IPS-11a (cell line): ENCODE measurements at regions not wholly inside any gene's neighbourhood (a gene's known extent, or its start where the extent isn't known, plus 50 kb on each side); places are given as distances from the start of the nearest gene placed in this dataset.
"Not testable (repeated sequence)": the region's sequence is repeated elsewhere in the genome, so short reads cannot be mapped to it uniquely, and the experiment has no call there.

Source experiments
- H3K4me3 ChIP-seq: one replicate; pipeline ENCODE4 v1.5.1; 2013; ENCODE audit warnings: low read depth, low read length, control low read depth

DNA sequence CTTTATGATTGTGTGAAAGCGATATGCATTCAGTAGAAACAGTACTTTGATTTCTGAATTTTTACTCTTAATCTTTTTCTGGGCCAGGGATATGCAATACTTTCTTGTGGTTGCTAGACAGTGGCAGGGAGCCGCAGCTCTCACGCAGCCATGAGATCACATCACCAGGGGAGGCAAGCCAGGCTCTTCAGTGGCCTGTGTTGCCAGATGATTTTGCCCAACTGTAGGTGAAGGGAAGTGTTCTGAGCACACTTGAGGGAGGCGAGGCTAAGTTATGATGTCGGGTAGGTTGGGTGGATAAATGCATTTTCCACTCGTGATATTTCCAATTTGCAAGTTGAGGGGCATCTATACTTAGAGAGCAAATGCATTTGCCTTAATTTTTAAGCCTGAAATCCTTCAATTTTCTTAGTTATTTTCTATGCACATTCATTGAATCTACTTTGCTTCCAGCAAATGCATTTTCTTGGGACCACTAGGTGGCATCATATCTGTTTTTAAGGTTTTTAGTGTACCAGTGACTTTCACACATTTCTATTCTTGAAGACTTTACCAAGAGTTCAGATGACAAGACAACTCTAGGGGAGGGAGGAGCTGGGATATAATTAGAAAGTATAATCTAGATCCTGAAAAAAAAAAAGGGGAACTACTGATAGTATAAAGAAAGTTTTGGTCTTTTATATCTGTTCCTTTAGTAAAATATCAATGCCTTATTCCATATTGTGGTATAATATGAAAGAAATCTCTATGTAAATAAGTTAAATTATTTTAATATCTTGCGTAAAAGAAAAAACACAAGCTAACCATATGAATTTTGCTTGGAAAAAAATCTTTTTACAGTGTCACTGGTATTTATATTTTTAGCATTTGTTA, 643.3 kb downstream of the SOCS6 start:
- H3K4me3 ChIP-seq = no peak overlapping the region

DNA sequence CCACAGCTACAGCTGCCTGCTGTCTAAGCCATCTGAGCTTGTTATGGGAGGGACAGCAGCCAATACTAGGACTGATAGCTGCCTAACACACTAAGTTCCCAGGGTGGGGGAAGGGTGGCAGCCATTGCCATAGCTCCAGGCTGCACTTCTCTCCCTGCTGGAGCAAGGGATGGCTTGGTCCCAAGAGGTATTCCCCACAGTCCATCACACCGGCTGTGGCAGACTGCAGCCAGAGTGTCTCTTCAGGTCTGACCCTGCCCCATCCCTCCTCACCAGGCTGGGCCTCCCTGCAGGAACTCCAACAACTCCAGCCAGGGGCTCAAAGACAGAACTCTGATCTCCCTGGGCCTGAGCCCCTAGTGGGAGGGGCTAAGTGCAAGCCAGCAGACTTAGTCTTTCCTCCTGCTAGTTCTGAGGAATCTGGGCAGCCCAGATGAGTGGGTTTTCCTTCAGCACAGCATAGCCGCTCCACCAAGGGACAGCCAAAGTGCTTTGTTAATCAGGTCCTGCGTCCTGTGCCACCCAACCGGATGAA, 632.1 kb downstream of the SOCS6 start:
- H3K4me3 ChIP-seq = no peak overlapping the region

DNA sequence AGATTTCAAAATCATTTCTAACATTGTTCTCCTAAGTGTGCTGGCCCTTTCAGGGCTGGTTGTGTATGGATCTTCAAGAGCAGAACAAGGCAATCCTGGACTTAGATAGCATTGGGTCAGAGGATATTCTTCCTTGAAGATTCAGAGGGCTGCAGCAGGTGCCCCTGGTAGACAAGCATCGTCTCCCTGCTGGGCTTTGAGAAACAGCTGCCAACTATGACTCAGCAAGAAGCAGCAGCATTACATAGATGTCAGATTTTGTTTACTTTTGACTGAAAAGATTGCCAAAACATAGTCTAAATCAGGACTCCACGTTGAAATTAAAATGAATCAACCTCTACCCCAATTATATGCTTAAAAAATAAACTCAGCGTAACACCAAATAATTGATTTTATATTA, 618.8 kb downstream of the SOCS6 start:
- H3K4me3 ChIP-seq = no peak overlapping the region

DNA sequence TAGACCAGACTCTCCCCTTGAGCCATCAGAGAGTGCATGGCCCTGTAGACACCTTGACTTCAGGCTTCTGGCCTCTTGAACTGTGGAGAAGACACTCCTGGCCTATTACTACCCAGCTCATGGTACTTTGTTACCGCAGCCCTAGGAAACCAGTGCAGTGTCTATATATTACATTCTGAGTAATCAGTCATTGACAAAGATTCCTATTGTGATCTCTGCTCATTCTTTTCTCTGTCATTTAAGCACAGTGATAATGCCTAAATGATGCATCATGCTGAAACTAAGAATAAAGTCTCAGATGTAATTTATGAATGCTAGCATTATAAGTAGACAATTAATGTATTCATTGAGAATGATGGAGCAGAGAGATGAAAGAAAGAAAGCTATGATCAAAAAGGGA, 603.5 kb downstream of the SOCS6 start:
- no peak overlapping the region for H3K4me3 ChIP-seq

DNA sequence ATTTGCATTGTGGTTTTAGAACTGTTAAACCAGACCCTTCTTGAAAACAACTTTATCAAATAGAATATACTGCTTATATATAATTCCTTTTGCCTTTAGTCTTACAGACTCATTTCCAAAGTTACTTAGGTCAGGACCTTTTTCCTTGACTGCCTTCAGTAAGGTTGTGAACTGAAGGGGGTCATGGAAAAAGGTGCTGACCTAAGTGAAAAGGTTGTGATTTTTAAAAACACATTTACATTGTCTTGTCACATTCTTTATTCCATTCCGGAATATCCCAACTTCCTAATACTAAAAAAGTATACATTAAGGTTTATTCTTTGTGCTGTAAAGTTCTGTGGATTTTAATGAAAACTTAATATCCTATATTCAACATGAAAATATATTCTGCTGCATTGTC, 581.4 kb downstream of the SOCS6 start:
- no peak overlapping the region for H3K4me3 ChIP-seq

DNA sequence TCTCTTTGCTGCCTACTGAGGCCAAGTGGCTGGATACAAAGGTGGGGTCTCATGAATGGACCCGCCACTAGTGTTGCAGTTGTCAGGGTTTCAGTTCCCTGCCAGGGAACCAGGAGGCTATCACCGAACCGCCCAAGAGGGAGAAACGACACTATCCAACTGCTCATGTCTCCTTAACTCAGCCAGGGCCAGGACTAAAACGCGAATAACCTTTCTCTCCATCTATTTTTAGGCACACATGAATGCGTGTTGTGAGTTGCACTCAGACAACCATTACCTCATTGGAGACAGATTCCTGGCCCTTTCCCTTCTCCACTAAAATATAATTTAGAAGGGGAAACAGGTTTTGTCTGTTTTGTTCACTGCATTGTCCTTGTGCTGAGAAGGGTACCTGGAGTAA, 559.5 kb downstream of the SOCS6 start:
- no peak overlapping the region for H3K4me3 ChIP-seq

DNA sequence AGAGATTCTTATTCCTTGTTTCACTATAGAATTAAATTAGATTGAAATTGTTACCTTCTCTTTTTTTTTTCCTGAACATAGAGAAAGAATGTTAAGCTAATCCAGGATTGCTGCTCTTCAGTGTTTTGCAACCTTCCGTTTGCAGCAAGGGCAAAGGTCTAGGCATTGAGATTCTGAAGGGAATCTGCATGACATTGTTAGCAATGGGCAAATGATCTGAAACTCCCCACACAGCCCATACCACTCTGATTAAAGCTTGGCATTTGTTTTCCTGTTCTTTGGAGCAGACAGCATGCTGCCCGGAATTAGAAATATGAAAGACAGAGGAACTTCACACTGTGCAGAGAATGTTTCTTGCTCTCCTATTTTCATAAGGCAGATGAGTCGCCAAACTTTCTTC, 551.8 kb downstream of the SOCS6 start:
- no peak overlapping the region for H3K4me3 ChIP-seq

DNA sequence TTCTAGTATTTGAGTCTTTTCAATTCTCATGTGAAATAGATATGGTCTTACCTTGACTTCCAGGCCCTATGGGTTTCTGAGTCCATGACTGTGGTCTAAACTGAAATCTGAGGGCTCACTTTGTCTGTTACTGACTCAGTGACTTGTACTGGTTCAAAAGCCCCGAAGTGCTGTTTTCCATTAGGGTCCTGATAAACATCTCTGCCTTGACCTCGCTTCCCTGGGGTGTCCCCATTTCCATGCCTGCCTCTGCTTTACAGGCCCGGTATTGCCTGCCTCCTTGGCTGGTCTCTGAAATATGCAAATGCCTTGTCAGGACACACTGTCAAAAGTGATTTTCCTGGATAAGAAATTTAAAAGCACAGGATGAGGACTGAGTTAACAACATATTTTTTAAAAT, 538.8 kb downstream of the SOCS6 start:
- no peak overlapping the region for H3K4me3 ChIP-seq

DNA sequence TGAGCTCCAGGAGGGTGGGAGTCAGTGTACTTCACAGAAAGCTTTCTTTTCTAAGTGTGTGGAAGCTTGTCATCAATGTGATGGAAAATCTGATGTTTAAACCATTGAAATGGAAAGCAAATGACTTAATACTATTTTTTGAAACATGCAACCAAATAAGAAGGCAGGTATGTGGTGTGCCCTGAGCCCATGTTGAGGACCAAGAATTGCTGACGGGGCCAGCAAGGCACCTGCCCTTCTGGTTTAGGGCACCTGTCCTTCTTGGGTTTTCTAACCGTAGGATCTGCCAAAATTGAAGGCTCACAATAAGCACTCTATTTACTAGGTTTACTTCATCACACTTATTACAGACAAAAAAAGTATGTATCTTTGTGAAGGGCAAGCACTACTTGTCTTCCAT, 537.7 kb downstream of the SOCS6 start:
- H3K4me3 ChIP-seq = no peak overlapping the region

DNA sequence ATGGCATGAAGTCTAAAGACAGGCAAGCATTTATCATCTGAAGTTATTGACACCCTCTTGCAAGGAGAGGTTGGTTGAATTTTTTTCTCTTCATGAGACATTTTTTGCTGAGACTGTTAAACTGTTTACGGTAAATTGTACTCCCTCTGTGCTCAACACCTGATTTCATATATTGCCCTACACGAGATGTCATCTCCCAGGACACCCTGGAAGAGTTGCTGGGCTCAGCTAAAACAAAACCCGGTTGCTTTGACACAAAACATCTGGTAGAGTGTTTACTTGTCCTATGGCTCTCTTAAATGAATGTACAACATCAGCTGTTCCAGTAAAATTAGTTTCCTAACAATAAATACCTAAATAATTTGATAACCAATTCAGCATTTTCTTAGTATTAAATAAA, 533.8 kb downstream of the SOCS6 start:
- no peak overlapping the region for H3K4me3 ChIP-seq

DNA sequence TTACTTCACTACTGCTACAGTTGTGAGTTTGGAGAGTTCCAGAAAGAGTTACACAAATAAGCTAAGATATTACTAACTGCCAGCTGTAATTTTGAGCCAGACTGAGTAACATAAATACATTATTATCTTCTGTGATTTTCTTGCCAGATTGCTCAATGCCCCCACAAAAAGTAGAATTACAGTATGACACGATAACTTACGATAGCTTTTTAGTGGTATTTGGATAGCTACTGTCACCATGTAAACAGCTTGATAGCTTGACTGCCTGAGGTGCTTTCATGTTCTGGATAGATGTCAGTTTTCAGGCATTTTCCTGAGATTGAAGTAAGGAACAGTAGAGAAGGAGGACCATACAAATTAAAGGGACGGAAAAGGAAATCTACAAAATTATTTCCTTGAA, 533.3 kb downstream of the SOCS6 start:
- H3K4me3 ChIP-seq = no peak overlapping the region

DNA sequence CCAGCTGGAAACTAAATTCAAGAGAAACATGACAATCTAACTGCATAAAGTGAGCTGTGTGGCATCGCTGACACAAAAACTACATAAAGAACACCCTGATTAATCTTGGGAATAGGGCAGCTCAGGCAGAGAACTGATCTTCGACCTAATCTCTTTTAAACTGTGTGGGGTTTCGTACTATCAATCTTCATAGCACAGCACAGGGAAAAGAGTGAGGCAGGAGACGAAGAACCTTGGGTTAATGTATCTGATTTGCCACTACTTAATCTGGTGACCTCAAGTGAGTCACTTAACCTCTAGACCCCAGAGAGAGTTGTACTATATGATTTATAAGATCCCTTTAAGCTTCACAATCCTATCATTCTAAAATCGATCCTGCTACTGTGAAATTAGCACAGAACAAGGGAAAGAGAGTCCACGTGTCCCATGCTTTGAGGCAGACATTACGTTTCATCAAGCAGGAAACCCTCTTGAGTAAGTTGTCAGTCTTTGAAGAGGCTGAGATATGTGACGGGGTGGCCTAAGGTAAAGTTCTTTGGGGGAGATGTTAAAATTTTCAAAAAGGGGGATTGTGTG, 519.7 kb downstream of the SOCS6 start:
- no peak overlapping the region for H3K4me3 ChIP-seq

DNA sequence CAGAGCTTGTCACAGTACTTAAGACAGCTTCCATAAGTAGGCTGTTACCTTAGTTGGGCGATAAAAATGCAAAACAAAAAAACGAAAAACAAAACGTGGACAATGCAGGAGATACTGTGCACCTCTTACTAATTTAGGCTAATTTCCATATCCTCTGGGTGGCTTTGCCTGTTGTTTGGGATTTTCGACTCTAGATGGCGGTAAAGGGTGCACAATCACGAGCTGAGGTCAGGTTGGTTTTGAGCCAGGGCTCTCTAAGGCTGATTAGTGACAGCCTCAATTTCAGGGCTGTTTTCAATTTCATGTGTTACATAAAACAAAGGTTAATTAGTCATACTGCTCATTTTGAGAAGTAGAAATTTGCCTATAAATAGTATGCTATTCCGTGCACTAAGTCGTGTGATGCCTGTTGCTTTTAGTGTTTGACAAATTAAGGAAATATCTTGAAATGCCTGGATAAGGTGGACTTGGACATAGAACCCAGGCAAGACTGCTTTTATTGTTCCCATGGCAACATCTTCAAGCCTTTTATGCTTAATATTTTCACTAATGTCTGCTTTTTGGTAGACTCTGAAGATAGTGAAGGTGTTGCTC, 493.1 kb downstream of the SOCS6 start:
- no peak overlapping the region for H3K4me3 ChIP-seq

DNA sequence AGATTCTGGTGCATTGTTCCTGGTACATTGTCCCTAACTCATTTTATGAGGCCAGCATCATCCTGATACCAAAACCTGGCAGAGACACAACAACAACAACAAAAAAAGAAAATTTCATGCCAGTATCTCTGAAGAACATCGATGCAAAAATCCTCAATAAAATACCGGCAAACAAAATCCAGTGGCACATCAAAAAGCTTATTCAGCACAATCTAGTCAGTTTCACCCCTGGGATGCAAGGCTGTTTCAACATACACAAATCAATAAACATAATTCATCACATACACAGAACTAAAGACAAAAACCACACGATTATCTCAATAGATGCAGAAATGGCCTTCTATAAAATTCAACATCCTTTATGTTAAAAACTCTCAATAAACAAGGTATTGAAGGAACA, 477.4 kb downstream of the SOCS6 start:
- H3K4me3 ChIP-seq = not testable (repeated sequence)

DNA sequence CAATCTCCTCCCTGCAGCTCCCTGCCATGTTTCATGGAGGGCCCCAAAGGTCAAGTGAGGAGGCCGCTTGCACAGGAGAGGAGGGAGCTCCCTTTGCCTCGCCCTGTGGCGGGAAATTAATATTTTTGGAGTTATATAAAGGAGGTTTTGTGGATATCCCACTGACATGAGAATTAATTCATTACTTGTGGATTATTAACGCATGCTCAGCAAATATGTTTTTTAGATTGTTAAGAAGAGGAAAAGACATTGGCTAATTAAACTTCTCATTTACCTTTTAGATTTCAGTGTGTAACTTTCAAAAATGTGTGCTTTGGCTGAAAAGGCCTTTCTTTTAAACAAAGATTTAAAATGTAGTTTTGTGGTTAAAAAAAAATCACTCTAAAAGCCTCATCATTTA, 474.0 kb downstream of the SOCS6 start:
- no peak overlapping the region for H3K4me3 ChIP-seq

DNA sequence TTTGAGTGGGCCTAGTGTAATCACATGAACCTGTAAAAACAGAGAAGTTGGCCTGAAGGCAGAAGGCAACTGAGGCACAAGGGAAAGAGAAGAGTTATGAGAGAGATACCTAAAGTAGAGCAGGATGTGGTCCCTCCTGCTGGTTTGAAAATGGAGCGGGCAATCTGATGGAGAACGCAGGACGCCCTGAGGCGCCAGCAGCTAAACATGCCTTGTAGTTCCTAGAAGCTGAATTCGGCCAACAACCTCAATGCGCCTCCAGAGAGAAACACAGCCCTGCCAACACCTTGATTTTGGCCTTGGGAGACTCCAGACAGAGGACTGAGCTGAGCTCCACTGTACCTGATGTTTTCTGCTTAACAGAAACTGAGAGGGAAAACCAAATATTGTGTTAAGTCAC, 469.9 kb downstream of the SOCS6 start:
- no peak overlapping the region for H3K4me3 ChIP-seq

DNA sequence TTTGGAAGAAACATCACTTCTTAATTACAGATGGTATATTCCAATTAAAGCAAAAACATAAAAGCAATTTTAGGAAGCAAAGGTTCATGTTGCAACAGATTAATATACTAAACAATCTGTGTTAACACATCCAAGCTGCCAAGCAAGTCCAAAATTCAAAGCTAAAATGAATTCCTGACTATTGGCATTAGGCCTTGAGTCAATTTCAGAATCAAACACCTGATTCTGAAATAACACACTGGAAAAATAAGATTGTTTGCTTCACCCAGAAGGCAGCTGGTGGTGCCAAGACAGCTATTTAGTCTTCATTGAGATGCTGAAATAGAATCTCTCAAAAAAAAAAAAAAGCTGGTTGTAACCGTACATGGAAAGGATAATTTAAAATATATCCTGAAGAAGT, 465.6 kb downstream of the SOCS6 start:
- H3K4me3 ChIP-seq = no peak overlapping the region

DNA sequence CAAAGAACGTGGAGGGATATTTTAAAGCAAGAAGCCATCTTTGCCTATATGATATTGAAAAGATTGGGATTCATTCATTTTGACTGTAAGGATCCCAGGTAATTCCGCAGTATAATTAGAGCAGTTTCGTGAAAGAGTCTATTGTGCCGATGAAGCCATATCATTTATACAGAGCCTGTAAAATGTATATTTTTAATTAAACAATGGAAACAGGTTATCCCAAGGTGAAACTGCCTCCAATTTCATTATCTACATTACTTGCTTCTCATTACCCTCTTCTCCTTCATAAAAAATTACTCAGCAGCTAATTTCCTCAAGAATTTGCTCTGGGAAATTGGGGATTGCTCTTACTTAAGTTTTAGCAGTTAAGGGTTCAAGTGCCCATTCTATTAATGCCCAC, 444.1 kb downstream of the SOCS6 start:
- no peak overlapping the region for H3K4me3 ChIP-seq

DNA sequence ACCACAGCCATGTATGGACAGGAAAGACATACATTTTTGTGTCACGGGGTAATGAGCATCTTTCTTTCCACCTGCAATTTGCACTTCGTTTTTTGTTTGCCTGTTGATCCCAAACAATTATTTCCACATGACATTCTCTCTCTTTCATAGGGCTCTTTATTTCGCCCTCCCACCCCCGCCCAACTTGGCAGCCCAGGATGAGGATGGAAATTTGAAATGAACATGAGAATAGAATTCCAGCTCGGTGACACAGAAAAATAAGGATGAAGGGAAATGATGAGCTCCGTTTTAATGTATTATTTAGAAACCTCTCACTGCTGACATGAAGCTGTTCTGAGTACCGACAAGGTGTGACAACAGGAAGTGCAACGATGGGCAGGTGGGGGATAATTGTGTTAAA, 443.3 kb downstream of the SOCS6 start:
- no peak overlapping the region for H3K4me3 ChIP-seq

DNA sequence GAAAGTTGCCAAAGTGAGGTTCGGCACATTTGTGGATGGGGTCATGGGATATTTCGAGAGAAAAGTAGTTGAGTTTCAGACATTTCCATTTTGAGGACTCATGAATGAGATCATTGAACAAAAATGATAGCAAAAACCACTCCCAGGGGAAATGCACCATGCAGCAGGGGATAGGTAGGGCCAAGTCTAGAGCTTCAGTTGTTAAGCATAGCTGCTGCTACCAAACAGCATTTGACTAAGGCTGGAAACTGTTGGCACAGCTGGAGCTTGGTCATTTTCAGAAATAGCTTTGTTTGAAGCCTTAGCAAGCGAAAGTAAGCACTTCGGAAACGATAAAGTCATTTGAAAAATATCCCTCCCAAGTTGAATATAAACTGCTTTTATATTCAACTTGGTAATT, 431.8 kb downstream of the SOCS6 start:
- H3K4me3 ChIP-seq = no peak overlapping the region

DNA sequence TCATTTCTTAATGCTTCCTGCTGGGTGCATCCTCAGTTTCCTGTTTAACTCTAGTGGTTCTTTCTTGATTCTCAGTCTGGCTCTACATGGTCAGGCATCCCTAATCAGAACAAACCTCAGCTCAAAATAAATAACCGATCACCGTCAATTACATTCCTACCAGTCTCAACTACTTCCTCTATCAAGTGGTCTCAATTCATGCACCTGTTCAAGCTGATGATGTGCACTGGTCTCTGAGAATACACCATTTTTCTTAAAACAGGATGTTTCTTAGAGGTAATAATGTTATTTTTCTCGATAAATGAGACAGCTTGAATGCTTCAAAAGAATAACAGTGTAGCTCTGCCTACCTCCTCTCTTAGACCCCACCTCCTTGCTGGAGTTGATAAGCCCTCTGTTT, 420.9 kb downstream of the SOCS6 start:
- no peak overlapping the region for H3K4me3 ChIP-seq

DNA sequence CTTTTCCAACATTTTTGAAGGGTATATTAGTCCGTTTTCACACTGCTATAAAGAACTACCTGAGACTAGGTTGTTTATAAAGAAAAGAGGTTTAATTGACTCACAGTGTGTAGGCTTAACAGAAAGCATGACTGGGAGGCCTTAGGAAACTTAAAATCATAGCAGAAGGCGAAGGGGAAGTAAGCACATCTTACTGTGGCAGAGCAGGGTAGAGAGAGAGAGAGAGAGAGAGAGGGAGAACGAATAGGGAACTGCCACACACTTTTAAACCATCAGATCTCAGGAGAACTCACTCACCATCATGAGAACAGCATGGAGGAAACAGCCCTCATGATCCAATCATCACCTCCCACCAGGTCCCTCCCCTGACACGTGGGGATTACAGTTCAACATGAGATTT, 420.3 kb downstream of the SOCS6 start:
- no peak overlapping the region for H3K4me3 ChIP-seq
